IPS-15b (cell line): ENCODE measurements at regions not wholly inside any gene's neighbourhood (a gene's known extent, or its start where the extent isn't known, plus 50 kb on each side); places are given as distances from the start of the nearest gene placed in this dataset.

Experiments used
- H3K27me3 ChIP-seq: one replicate; pipeline ENCODE4 v1.6.1; 2013; ENCODE audit warnings: low read length; ENCODE audit not compliant: control insufficient read depth, insufficient read depth
- H3K36me3 ChIP-seq: one replicate; pipeline ENCODE4 v1.6.1; 2013; ENCODE audit warnings: low read length; ENCODE audit not compliant: control insufficient read depth, insufficient read depth
- H3K4me1 ChIP-seq: one replicate; pipeline ENCODE4 v1.6.1; 2013; ENCODE audit warnings: mild to moderate bottlenecking, low read length; ENCODE audit not compliant: control insufficient read depth, insufficient read depth
- H3K4me3 ChIP-seq: one replicate; pipeline ENCODE4 v1.5.1; 2013; ENCODE audit warnings: low read depth, low read length
- H3K9ac ChIP-seq: one replicate; pipeline ENCODE4 v1.6.1; 2013; ENCODE audit warnings: low read depth, mild to moderate bottlenecking, low read length
- H3K9me3 ChIP-seq: one replicate; pipeline ENCODE4 v1.6.1; 2013; ENCODE audit warnings: mild to moderate bottlenecking, low read length; ENCODE audit not compliant: control insufficient read depth, insufficient read depth

DNA sequence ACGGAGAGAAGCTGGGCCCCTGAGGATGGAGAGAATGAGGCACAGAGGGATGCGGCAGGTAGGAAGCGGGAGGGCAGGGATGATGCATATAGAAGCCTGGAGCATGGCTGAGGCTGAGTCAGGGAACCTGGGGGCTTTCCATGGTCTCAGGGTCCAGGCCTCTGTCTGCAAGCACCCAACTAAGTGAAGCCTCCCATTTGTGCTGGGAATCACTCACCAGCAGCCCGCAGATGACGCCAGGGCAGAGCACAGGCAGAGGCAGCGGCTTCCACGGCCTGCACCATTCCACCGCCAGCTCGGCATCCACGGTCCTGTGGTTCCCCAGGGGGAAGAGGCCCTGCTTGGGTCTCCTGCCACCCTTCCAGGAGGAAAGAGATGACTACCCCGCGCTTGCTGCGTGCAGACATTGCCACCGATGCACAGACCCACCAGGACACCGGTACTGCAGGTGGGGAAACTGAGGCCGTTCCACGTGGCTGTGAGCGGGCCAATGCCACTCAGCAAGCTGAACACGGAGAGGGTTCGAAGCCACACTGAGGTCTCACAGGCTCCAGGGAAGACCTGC lies 75.5 kb downstream of the NCOR2 start:
- H3K9ac ChIP-seq = no peak overlapping the region
- no peaks in the 10 kb centered on the region for H3K9me3 ChIP-seq
- no peak overlapping the region for H3K4me3 ChIP-seq
- H3K4me1 ChIP-seq = no peaks in the 10 kb centered on the region
- H3K36me3 ChIP-seq = peaks cover 34% of the 10 kb centered on the region
- H3K27me3 ChIP-seq = no peaks in the 10 kb centered on the region

DNA sequence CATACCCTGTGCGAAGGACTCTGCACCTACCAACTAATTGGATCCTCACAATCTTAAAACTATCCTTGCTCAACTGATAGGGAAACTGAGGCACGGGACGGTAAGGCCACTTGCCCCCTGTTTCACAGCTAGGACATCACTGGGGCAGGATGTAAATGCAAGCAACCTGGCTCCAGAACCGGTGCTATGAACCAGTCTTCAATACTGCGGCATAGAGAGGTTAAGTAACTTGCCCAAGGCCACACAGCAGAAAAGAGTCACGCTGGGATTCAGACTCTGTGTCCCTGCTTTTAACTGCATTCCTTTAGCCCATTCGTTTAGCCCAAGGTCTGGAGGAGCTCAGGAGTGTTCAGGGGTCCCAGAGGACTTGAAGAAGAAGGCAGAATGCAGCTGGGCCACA lies 76.1 kb downstream of the NCOR2 start:
- Histone ChIP-seq H3K27me3 (no peaks in the 10 kb centered on the region), H3K9ac (no peak overlapping the region), H3K9me3 (no peaks in the 10 kb centered on the region), H3K4me1 (no peaks in the 10 kb centered on the region), H3K36me3 (peaks cover 39% of the 10 kb centered on the region), H3K4me3 (no peak overlapping the region)

DNA sequence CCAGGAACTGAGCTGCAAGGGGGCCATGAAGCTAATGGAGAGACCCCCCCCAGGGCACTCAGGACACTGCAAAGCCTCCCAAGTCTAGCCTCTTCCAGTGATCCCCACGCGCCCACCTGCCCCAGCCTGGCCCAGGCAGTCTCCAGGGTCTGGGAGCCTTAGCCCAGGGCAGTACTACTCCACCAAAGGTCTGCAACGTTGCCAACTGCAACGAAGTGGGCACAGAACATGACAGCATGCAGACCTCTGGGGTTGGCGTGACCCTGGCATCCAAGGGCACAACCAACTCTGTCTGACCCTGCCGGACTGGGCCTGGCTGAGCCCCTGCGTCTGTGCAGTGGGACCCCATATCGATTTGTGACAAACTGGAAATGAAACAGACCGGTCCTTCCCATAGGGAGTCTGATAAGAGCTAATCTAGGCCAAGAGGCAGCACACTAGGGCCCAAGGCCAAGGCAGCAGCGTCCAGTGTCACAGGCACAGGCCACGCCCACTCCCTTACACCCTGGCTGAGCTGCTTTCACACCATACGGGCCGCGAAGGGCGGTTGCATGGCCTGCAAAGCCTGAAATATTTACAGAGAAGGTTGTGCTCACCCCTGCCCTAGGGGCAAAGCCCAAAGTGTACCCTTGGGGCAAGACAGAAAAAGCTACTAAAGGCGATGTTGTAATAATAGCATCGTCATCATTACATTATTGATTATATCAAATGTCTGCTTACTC lies 76.7 kb downstream of the NCOR2 start:
- H3K4me1 ChIP-seq = no peaks in the 10 kb centered on the region
- H3K9ac ChIP-seq = no peak overlapping the region
- peaks cover 44% of the 10 kb centered on the region for H3K36me3 ChIP-seq
- no peaks in the 10 kb centered on the region for H3K27me3 ChIP-seq
- no peak overlapping the region for H3K4me3 ChIP-seq
- no peaks in the 10 kb centered on the region for H3K9me3 ChIP-seq

DNA sequence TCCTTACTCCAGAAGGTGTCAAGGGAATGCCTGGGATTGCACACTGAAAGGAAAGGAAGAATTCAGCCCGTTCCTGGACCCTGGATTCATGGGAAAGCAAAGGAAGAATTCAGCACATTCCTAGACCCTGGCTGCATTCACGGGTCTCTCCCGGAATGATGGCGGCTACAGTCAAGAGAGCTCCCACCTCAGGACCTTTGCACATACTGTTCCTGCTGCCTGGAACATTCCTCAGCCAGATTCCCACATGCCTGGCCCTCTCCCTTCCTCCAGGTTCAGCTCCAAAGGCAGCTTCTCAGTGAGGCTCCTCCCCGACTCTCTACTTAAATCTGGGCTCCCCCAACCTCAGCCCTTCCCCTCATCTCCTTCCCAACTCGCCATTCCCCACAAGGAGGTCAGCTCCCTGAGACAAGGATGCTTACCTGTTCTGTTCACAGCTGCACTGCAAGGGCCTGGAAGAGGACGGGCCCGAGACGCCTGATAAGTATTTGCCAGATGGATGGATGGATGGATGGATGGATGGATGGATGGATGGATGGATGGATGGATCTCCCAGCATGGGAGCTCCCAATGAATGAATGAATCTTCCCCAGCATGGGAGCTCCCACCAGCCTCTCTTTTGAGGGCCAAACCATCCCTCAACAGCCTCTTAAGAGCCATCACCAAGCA lies 77.4 kb downstream of the NCOR2 start:
- no peaks in the 10 kb centered on the region for H3K4me1 ChIP-seq
- no peak overlapping the region for H3K4me3 ChIP-seq
- peaks cover 47% of the 10 kb centered on the region for H3K36me3 ChIP-seq
- H3K9me3 ChIP-seq = no peaks in the 10 kb centered on the region
- H3K27me3 ChIP-seq = no peaks in the 10 kb centered on the region
- no peak overlapping the region for H3K9ac ChIP-seq

DNA sequence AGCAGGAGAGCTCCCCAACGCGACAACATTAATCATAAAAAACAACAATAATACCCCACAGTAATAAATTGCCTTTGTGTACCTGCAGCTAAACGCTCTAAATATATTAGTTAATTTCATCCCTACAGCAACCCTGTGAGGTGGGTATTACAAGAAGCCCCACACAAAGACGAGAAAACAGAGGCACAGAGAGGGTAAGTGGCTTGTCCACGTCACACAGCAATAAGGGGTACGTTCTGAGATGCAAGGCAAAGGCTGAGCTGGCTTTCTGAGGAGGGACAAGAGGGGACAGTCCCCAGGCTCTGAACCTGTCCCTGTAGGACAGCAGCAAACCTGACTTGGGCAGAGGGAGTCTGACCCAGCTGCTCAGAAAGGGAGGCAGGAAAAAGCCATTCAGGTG lies 78.2 kb downstream of the NCOR2 start:
- no peaks in the 10 kb centered on the region for H3K4me1 ChIP-seq
- H3K27me3 ChIP-seq = no peaks in the 10 kb centered on the region
- H3K9me3 ChIP-seq = no peaks in the 10 kb centered on the region
- H3K9ac ChIP-seq = no peak overlapping the region
- H3K36me3 ChIP-seq = peaks cover 50% of the 10 kb centered on the region
- no peak overlapping the region for H3K4me3 ChIP-seq

DNA sequence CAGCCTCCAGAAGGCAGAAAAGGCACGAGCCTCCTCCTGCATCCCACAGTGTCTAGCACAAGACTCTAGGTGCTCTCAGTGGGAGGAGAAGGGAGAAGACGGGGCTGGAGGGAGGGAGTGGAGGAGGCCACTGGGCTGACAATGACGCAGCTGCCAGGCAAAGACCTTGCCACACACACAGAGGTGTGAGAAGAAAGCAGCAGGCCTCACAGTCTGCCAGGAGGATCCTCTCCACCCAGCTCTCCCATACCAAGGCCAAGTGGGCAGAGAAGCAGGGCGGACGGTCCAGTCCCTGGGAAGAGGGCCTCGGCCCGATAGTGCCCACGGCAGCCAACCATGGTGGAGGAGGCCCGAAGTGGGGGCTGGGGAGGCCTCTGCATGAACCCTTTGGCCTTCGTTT lies 78.9 kb downstream of the NCOR2 start:
- Histone ChIP-seq H3K9me3 (no peaks in the 10 kb centered on the region), H3K27me3 (no peaks in the 10 kb centered on the region), H3K36me3 (peaks cover 48% of the 10 kb centered on the region), H3K4me1 (no peaks in the 10 kb centered on the region), H3K4me3 (no peak overlapping the region), H3K9ac (no peak overlapping the region)

DNA sequence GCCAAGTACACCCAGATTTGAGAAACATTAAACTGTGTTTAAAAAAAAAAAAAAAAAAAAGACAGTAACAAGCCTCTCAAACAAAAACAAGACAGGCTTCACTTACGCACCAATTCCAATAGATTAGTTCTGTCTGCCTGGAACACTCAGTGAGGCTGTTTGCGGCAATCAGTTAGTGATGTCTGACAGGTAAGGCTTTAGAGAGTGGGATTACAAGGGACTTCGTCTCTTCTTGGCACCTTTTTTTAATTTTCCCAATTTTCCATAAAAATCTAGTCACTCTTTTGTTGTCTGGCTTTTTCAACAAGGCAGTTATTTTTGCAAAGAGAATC lies 79.6 kb downstream of the NCOR2 start:
- no peaks in the 10 kb centered on the region for H3K27me3 ChIP-seq
- H3K36me3 ChIP-seq = peaks cover 45% of the 10 kb centered on the region

DNA sequence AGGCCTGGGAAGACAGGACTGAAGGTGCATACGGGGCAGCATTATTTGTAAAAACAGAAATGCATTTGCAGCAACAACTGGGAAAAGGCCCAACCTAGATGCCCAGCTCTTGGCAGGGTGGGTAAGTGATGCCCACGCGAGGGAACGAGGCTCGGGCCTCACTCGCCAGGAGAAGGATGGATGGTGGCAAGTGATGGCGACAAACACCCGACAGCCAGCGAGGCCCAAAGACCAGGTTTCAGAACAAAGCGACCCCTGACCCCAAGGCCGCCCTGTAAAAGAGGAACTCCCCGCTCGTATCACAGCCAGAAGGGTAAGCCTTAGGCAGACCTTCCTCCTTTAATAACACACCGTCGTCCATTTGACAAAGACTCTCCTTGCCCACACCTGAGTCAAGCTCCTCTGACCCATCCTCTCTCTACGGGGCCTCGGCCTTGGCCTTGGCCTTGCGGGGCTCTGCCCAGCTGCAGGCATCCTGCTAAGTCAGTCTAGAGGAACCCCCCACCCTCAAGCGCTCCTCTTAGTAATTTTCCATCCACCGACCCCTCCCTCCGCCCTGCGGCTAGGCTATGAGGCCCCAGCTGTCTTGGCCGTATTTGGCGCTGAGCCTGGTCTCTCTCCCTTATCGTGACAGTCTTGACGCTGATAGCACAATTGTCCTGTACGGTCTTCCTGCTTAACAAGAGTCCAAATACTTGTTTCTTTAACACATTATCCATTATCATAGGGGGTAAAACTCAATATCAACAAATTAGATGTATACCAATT lies 80.2 kb downstream of the NCOR2 start:
- Histone ChIP-seq H3K36me3 (peaks cover 46% of the 10 kb centered on the region), H3K9ac (no peak overlapping the region), H3K9me3 (no peaks in the 10 kb centered on the region), H3K4me1 (no peaks in the 10 kb centered on the region), H3K4me3 (no peak overlapping the region), H3K27me3 (no peaks in the 10 kb centered on the region)

More for the DNA sequence above, 79.6 kb downstream of the NCOR2 start:
- Histone ChIP-seq H3K9me3 (no peaks in the 10 kb centered on the region), H3K9ac (no peak overlapping the region), H3K4me3 (no peak overlapping the region), H3K4me1 (no peaks in the 10 kb centered on the region)

DNA sequence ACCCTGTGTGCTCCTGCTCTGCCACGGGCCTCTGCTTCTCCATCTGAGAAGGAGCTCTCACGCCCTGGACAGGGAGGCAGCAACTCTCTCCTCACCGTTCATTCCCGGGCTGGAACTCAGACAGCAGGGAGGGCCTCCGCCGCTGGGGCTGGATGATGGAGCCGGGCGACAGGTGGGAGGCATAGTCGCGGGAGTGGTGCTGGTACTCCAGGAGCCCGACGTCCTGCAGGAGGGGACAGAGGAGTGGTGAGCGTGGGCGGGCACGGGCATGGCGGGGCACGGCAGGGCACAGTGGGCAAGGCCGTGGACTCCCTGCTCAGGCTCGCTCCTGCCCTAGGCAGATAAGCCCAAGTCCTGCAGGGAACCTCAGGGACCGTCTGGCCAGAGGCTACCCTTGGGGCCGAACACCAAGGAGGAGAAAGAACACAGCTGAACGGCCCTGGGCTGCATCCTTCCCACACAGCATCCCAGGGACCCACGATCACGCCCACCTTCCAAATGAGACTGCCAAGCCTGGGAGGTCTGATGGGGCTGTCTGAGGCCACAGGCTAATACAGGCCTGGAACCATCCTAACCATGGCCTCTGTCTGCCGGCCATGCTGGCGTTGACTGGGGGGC lies 81.0 kb downstream of the NCOR2 start:
- Histone ChIP-seq H3K36me3 (peaks cover 46% of the 10 kb centered on the region), H3K27me3 (no peaks in the 10 kb centered on the region), H3K9me3 (no peaks in the 10 kb centered on the region), H3K9ac (no peak overlapping the region), H3K4me1 (no peaks in the 10 kb centered on the region), H3K4me3 (no peak overlapping the region)

DNA sequence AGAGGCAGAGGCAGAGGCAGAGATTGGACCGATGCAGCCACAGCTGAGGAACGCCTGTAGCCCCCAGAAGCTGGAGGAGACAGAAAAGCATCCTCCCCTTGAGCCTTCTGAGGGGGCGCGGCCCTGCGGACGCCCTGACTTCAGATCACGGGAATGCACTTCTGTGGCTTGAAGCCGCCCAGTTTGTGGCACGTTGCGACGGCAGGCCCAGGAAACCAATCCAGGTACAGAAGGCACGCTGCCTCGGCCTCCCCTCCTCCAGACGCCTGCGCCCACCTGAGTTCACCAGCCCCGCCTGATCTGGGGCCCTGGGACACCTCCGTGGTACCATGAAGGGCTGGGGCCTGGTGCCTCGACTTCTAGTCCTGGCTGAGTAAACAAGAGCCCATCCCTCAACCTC lies 82.0 kb downstream of the NCOR2 start:
- peaks cover 50% of the 10 kb centered on the region for H3K36me3 ChIP-seq
- no peaks in the 10 kb centered on the region for H3K27me3 ChIP-seq

DNA sequence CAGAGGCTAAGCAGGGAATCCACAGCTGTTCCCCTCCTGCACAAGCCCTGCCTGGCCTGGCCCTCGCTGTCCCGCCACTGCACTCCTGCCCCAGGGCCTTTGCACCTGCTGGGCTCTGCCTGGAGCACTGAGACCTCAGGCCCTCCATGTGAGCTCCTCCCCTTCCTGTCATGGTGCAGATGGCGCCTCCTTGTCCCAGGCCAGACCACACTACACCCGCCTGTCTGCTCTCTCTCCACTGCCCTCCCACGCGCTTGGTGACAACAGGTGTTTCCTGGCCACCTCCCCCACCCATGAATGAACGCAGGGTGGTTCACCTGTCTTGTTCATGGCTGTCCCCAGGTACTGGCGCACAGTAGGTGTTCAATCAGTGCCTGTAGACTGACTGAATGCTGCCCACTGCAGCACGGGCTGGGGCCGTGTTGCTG lies 82.9 kb downstream of the NCOR2 start:
- H3K9ac ChIP-seq = no peak overlapping the region
- H3K4me1 ChIP-seq = no peaks in the 10 kb centered on the region
- no peaks in the 10 kb centered on the region for H3K9me3 ChIP-seq
- no peak overlapping the region for H3K4me3 ChIP-seq
- H3K36me3 ChIP-seq = peaks cover 49% of the 10 kb centered on the region
- no peaks in the 10 kb centered on the region for H3K27me3 ChIP-seq

More for the DNA sequence above, 82.0 kb downstream of the NCOR2 start:
- no peak overlapping the region for H3K9ac ChIP-seq
- no peaks in the 10 kb centered on the region for H3K9me3 ChIP-seq
- no peak overlapping the region for H3K4me3 ChIP-seq
- no peaks in the 10 kb centered on the region for H3K4me1 ChIP-seq
